ENCODE measurements at regions not wholly inside any gene's neighbourhood (a gene's known extent, or its start where the extent isn't known, plus 50 kb on each side); places are given as distances from the start of the nearest gene placed in this dataset.
A peak's percentile ranks its signal among the peaks of the same experiment; 100 is the strongest.
"Not testable (repeated sequence)": the region's sequence is repeated elsewhere in the genome, so short reads cannot be mapped to it uniquely, and the experiment has no call there.

DNA sequence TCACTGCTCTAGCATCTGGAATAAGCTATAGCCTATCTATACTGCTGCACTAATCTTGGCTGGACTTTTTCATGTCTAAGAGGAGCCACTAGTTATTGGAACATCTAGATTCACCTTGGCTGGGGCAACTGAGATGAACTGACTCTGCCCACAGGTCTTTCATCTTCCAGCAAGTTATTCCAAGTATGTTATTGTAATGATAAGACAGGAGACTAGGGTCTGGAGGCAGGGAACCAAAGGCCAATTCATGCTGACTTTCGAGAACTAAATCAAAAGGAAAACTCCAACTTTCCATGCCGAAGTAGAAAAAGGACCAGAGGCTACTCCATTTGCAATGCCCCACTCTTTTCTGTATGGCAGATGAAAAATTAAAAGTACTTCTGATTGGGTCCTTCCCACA is 1243.0 kb upstream of the RAG2 start:
- no peak for DNase-seq

- not testable (repeated sequence) for DNase-seq
Observed at GRCh38 chr11:37840345-37840744, 1242.3 kb upstream of the RAG2 start.

DNA sequence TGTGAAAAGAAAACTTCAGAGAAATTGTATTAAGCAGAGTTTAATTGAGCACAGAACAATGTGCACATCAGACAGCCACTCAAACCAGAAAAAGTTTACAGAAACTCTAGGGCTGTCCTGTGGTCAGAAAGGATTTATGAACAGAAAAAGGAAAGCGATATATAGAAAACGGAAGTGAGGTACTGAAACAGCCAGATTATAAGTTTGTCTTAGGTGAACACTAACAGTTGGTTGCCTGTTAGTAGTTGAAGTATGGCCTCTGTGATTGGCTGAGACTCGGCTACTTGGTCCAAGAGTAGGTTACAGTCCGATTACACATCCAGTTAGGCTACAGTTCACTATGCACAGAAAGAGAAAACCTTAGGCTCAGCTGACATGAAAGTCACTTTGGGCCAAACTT is 1232.5 kb upstream of the RAG2 start:
- no peak for DNase-seq

DNA sequence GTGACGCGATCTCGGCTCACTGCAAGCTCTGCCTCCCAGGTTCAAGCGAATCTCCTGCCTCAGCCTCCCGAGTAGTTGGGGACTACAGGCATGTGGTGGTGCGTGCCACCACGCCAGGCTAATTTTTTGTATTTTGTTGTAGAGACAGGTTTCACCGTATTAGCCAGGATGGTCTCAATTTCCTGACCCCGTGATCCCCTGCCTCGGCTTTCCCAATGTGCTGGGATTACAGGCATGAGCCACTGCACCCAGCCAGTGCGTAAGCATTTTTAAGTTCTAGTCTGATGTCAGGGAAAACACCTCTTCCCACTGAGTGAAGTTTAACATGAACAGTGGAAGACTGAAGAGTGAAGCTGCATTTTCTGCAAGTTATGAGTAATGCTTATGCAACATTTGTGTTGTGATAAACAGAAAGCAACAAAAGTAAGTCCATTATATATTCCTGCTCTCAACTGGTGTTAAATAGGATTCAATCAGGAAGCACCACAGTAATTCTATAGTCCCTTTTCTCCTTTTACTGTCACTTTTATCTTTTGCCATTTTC is 1219.8 kb upstream of the RAG2 start:
- no peak for DNase-seq

DNA sequence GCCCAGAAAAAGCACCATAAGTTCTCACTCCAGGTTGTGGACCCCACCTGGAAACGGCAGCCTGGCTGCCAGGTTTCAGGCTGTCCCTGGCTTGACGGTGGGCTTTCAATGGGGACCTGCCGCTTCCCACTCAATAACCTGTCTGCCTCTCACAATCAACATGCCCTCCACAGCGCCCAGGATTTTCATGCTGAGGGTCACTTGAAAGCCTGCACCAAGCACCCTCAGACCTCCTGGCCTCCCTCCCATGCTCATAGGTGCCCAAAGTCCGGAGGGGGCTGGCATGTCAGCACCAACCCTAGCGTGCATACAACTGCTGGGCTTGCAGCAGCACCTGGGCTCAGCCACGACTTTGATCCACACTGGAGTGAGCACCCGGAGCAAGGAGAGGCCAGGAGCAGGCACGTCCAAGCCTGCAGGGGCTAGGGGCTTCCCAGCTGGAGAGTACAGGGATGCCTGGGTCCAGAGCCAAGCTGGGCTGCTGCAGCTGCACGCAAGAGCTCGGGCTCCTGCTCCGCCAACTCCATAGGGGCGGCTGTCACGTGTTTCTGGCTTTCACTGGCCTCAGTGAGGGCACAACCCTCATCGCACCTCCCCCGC is 1214.3 kb upstream of the RAG2 start:
- no peak for DNase-seq

DNA sequence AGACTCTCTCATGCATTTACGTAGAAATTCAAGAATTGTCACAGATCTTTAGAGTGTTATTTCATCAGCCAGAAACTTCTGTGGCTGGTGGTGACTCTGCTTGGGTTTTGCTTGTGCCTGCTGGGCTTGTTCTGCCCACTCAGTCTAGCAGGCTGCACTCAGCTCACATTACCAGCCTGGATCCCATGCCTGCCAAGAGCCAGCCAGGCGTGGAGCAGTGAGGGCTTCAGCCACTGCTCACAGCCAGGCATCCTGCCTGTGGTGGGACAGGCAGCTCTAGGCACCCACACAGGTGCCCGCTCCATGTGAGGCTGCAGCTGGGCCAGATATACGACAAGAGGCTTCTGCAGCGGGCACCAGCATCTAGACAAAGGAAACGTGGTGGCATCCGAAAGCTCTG is 1213.3 kb upstream of the RAG2 start:
- DNase-seq = no peak

DNA sequence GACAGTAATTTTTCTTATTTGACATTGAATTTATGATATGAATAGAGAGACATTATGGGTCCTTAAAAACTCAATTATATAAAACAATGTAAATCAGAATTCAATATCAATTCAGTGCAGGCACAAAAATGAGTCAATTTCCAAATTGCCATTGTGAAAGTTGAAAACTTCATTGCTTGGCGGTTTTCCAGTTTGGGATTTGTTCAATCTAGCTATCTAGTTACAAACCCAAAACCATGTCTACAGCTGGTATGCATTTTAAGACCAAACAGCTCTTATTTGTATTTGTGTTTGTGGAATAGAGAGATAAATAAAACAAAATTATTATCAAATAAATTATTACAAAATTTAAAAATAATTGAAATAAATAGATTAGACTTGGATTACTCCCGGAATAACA is 1206.6 kb upstream of the RAG2 start:
- no peak for DNase-seq

- no peak for DNase-seq
Observed at GRCh38 chr11:37788141-37788877, 1190.3 kb upstream of the RAG2 start.

- DNase-seq = no peak
Observed at GRCh38 chr11:37786214-37786755, 1188.2 kb upstream of the RAG2 start.

DNA sequence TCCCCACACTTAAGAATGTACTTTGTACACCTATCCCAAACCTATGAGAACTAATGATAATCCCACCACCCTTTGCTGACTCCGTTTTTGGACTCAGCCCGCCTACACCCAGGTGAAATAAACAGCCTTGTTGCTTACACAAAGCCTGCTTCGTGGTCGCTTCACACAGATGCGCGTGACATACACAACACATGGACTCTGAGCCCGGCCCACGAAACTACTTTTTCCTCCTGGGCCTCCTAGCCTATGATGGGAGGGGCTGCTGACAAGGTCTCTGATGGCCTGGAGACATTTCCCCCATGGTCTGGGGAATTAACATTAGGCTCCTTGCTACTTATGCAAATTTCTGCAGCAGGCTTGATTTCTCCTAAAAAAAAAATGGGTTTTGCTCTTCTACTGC is 1176.4 kb upstream of the RAG2 start:
- no peak for DNase-seq

DNA sequence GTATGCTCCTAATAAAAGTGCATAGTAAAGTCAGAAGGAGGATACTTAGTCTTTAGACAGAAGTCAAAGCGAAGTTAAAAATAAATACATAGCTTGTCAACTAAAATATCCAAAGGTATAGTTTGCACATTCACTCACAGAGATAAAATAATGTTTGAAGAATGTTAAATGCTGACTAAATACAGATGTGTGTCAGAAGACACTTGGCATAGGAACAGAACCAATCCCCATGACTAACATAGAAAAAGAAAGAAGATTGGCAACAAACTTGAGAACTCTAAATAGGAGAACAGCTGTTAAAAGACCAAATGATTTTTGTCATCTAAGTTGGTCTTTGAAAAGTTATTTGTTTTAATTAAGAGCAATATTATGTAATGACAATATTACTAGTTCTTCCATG is 1172.1 kb upstream of the RAG2 start:
- DNase-seq = no peak

DNA sequence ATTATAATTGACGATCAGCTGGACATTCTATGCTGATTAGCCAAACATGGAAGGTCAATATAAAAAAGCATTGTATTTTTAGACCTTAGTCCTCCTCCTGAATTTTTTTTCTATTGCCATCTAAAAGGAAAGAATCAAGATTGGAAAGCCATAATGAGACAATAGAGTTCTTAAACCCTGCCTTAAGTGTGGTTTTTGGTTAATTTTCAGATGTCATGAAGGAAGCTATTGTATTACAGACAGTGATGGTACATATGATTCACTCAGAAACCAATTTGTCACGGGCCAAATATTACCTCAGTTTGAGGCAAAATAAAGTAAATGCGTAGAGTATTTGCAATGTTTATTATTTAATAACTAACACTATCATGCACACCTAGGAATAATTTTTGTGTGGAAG is 1164.0 kb upstream of the RAG2 start:
- no peak for DNase-seq

DNA sequence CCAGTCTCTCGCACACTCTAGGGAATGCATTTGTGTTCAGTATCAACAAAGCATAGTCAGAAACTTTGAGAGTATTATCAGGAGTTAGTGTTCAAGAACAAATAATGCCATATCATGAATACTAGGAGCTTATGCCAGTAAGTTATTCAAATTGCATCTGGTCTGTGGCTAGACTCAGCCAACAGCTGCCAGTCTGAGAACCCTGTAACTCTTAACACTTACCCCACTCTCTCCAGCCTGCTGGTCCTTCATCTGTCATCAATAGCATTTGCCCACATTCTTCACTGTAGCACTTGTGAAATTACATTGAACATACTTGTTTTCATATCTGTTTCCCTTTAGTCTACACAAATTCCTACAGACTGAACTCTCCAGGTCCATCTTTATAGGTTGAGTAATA is 1157.5 kb upstream of the RAG2 start:
- no peak for DNase-seq

- no peak for DNase-seq
Observed at GRCh38 chr11:37748641-37749040, 1150.6 kb upstream of the RAG2 start.

GRCh38 chr11:37747121-37747520 is 1149.1 kb upstream of the RAG2 start:
- no peak for DNase-seq

DNA sequence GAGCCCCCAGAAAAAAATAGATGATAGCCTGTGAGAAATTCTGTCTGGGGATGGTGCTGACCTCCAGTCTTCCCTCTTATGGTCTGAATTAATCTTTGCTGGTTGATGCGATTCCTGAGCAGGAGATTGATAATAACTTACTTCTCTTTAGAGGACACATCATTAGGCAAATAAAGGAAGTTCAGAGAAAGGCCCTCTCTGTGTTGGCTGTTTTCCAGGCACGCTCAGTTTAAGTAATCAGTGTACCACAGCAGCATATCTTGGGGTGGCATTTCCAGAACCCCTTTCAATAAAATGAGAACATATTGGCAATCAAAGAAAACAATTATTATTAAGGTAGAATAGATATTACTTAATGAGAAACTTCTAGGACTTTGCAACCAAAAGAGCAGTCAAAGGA is 1129.3 kb upstream of the RAG2 start:
- DNase-seq = no peak

- DNase-seq = no peak
Observed at GRCh38 chr11:37724315-37724714, 1126.3 kb upstream of the RAG2 start.

GRCh38 chr11:37721485-37721884 is 1123.4 kb upstream of the RAG2 start:
- no peak for DNase-seq

DNA sequence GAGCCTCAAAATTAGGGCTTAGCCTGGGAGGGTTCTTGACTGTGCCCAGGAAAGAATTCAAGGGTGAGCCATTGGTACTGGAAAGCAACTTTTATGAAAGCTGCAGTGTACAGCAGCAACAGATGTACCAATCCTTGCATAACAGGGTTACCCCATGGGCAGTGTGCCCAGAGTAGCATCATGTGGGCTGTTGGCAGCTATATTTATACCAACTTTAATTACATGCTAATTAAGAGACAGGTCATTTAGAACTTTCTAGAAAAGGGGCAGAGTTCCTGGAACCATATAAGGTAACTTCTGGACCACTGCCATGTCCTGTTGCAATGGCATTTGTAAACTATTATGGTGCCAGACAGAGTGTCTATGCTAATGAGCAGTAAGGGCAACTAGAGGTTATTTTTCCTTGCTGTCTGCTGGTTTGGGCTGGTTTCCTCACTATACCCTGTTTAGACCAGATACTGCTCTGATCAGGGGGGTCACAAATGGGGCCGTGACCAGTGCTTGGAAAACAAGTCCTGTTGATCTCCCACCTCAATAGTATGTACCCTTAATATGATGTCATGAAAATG is 1120.5 kb upstream of the RAG2 start:
- peak in 1 of 2 experiments; percentile 2 for DNase-seq

DNA sequence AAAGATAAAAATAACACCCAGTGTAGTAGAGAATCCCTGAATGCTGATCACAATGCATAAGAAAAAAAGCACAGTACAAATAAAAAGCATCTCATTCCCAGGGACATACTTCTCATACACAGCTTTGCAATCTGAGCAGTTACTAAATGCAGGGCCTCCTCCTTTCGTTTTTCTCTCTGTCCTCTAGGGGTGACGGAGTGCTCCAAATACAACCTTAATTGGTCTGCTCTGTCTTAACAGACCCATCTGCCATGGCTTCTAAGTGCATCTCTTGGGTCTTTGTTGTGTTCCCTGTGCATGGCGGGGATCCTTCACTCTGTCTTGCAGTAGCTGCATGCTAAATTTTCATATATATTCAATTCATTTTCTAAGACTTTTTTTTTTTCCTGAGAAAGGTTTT is 1114.2 kb upstream of the RAG2 start:
- no peak for DNase-seq

GRCh38 chr11:37710031-37710430 is 1112.0 kb upstream of the RAG2 start:
- DNase-seq = no peak

GRCh38 chr11:37704791-37705190 is 1106.8 kb upstream of the RAG2 start:
- DNase-seq = no peak

- no peak for DNase-seq
Observed at GRCh38 chr11:37699644-37700043, 1101.6 kb upstream of the RAG2 start.

DNA sequence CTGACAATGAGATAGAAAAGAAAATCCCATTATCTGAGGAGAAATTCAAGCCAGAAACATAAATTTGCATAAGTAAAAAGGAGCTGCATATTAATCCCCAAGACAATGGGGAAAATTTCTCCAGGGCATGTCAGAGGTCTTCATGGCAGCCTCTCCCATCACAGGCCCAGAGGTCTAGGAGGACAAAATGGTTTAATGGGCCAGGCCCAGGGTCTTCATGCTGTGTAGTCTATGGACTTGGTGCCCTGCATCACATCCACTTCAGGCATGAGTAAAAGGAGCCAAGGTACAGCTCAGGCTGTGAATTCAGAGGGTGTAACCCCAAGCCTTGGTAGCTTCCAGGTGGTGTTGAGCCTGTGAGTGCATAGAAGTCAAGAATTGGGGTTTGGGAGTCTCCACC is 1097.2 kb upstream of the RAG2 start:
- no peak for DNase-seq

All from AML-193 (cell line).